IPS DF 19.7 (cell line): ENCODE measurements at regions not wholly inside any gene's neighbourhood (a gene's known extent, or its start where the extent isn't known, plus 50 kb on each side); places are given as distances from the start of the nearest gene placed in this dataset.

Experiments
- DNase-seq: peaks from one replicate; pipeline ENCODE4 v3.0.0-alpha.2; 2013; ENCODE audit warnings: low read depth, low spot score

GRCh38 chr10:124287791-124288190, 130.9 kb downstream of the OAT start:
- DNase-seq = no peak

GRCh38 chr10:124287071-124287685, 131.5 kb downstream of the OAT start:
- DNase-seq = no peak

- no peak for DNase-seq
Measured at GRCh38 chr10:124286621-124287020, 132.1 kb downstream of the OAT start.

- DNase-seq = no peak
Measured at GRCh38 chr10:124285587-124286527, 132.9 kb downstream of the OAT start.

DNA sequence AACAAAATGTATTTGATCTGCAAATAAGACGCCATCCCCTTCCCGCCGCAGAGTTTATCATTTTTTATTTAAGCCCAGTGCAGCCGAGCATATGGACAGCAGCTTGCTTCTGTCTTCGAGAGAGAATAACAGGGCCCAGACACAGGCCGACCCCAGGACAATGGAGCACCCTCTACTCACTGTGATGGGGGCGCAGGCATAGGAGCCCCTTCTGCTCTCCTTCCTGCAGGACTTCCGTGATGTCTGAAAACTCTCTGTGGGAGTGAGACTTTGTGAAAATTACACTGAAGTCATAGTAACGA, 134.8 kb downstream of the OAT start:
- DNase-seq = no peak

GRCh38 chr10:124283215-124283948, 135.3 kb downstream of the OAT start:
- no peak for DNase-seq

DNA sequence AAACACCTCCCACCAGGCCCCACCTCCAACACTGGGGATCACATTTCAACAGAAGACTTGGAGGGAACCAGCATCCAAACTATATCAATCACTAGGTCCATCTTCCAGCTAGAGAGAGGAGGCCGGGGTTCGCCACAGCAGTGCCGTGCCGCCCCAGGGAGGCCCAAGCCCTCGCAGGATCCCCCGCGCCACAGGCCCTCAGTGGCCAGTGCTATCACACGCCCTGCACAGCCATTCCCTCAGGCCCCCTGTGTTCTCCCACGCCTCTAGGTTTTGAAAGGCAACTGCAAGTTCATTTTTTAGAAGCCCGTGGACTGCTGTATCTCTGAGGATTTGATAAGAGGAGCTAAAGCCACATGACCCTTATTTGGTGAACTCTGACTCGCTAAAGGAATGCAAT, 136.4 kb downstream of the OAT start:
- no peak for DNase-seq

GRCh38 chr10:124281666-124282065, 137.1 kb downstream of the OAT start:
- DNase-seq = no peak

GRCh38 chr10:124280916-124281315, 137.8 kb downstream of the OAT start:
- no peak for DNase-seq

DNA sequence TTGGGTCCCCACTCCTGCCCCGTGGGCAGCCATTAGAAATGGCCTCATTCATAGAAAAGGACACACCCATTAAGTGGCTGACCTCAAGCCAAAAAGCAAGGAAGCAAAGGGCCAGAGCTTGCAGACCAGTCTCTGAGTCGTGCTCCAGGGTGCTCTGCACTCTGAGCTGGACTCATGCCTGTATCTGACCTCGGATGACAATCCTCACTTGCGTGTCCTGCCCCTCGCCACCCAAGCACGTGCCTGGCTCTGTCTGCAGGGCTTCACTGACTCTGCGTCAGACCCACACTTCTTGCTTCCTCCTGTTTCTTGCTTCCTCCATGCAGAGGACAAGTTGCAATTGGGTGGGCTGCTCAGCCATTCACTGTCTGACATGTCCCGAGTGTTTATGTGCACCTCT, 138.8 kb downstream of the OAT start:
- no peak for DNase-seq

- no peak for DNase-seq
Measured at GRCh38 chr10:124279298-124279697, 139.4 kb downstream of the OAT start.

DNA sequence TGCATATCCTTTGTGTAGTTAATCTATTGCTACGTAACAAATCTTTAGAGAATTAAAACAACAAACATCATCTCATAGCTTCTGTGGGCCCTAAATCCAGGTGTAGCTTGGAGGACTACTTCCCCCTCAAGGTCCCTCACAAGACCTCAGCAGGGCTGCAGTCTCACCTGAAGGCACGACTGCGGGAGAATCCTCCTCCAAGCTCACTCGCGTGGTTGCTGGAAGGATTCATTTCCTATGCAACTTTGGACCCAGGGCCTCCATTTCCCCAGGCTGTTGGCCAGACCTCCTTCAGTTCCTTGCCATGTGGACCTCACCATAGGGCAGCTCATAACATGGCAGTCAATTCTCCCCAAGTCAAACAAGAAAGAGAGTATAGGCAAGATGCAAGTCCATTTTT, 140.4 kb downstream of the OAT start:
- no peak for DNase-seq

GRCh38 chr10:124273141-124273540, 145.6 kb downstream of the OAT start:
- no peak for DNase-seq

- DNase-seq = no peak
Measured at GRCh38 chr10:124271676-124272075, 147.0 kb downstream of the OAT start.

- DNase-seq = no peak
Measured at GRCh38 chr10:124270530-124271327, 148.0 kb downstream of the OAT start.

DNA sequence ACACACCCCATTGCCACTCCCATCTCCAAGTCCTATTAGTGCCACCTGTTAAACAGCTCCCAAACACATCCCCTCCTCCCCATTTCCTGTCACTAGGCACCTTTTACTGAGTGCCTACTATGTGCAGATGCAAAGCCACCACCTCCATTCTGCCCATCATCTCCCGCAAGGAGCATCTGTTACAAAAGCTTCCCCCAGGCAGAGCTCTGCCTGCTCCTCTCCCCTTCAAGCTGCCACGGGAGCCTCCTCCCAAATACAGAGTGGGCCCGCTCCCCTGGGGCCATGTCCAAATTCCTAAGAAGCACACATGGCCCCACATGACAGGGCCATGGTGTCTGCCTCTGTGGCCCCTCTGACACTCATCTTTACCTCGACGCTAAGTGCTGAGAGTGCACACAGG, 149.7 kb downstream of the OAT start:
- no peak for DNase-seq

GRCh38 chr10:124267911-124268549, 150.7 kb downstream of the OAT start:
- DNase-seq = no peak

GRCh38 chr10:124267231-124267885, 151.4 kb downstream of the OAT start:
- DNase-seq = no peak

GRCh38 chr10:124266468-124267230, 152.1 kb downstream of the OAT start:
- DNase-seq = no peak
